NT2/D1 (cell line): ENCODE measurements at regions not wholly inside any gene's neighbourhood (a gene's known extent, or its start where the extent isn't known, plus 50 kb on each side); places are given as distances from the start of the nearest gene placed in this dataset.

ENCODE experiments used
- DNase-seq: peaks from one replicate; pipeline ENCODE4 v3.0.0-alpha.2; 2011; ENCODE audit warnings: low read depth, low spot score
- H3K27me3 ChIP-seq: 2 replicates; pipeline ENCODE4 v1.6.0; 2011; ENCODE audit warnings: mild to moderate bottlenecking; ENCODE audit not compliant: insufficient read length, insufficient read depth
- H3K36me3 ChIP-seq: 2 replicates; pipeline ENCODE4 v1.6.1; 2011; ENCODE audit warnings: mild to moderate bottlenecking, low read length, mixed read lengths; ENCODE audit not compliant: insufficient read depth, insufficient read length
- H3K4me1 ChIP-seq: 2 replicates; pipeline ENCODE4 v1.5.1; 2011; ENCODE audit not compliant: insufficient read depth, insufficient read length
- H3K4me3 ChIP-seq: 2 replicates; pipeline ENCODE4 v1.5.1; 2011; ENCODE audit warnings: low read depth; ENCODE audit not compliant: insufficient read length
- H3K9ac ChIP-seq: 2 replicates; pipeline ENCODE4 v1.6.0; 2011; ENCODE audit warnings: low read depth; ENCODE audit not compliant: insufficient read length
- H3K9me3 ChIP-seq: 2 replicates; pipeline ENCODE4 v1.5.1; 2011; ENCODE audit warnings: mild to moderate bottlenecking, low read length; ENCODE audit not compliant: insufficient read depth
- SUZ12 ChIP-seq: IDR thresholded peaks from 2 replicates; pipeline ENCODE4 v1.6.1; 2011; ENCODE audit not compliant: insufficient read length, insufficient read depth; ENCODE audit errors: extremely low read depth
- YY1 ChIP-seq: IDR thresholded peaks from 2 replicates; pipeline ENCODE4 v1.6.1; 2011; ENCODE audit not compliant: insufficient read length, insufficient read depth
- ZNF274 ChIP-seq: IDR thresholded peaks from 2 replicates; pipeline ENCODE4 v1.6.1; 2011; ENCODE audit warnings: mild to moderate bottlenecking, low read depth, low read length

- Histone ChIP-seq H3K36me3 (no peaks in the 10 kb centered on the region), H3K9me3 (no peaks in the 10 kb centered on the region), H3K9ac (no peak overlapping the region), H3K27me3 (no peaks in the 10 kb centered on the region), H3K4me1 (no peaks in the 10 kb centered on the region), H3K4me3 (no peak overlapping the region)
- DNase-seq, result no peak
- TF ChIP-seq SUZ12, result no peak
Observed at GRCh38 chr15:31768055-31768454, 262.3 kb upstream of the CHRNA7 start.

- TF ChIP-seq YY1 (no peak), ZNF274 (no peak), SUZ12 (no peak)
- no peak overlapping the region for H3K9ac ChIP-seq
- H3K36me3 ChIP-seq, result no peaks in the 10 kb centered on the region
- H3K27me3 ChIP-seq, result no peaks in the 10 kb centered on the region
- no peak overlapping the region for H3K4me3 ChIP-seq
- H3K9me3 ChIP-seq, result no peaks in the 10 kb centered on the region
- no peaks in the 10 kb centered on the region for H3K4me1 ChIP-seq
- no peak for DNase-seq
Observed at GRCh38 chr15:31774045-31774444, 256.3 kb upstream of the CHRNA7 start.

GRCh38 chr15:31776039-31776438, 254.3 kb upstream of the CHRNA7 start:
- no peak overlapping the region for H3K4me3 ChIP-seq
- no peaks in the 10 kb centered on the region for H3K27me3 ChIP-seq
- no peak overlapping the region for H3K9ac ChIP-seq
- no peaks in the 10 kb centered on the region for H3K4me1 ChIP-seq
- no peaks in the 10 kb centered on the region for H3K36me3 ChIP-seq
- H3K9me3 ChIP-seq, result no peaks in the 10 kb centered on the region
- no peak for TF ChIP-seq SUZ12
- no peak for TF ChIP-seq YY1
- no peak for TF ChIP-seq ZNF274
- DNase-seq, result no peak

- H3K27me3 ChIP-seq, result no peaks in the 10 kb centered on the region
- TF ChIP-seq ZNF274, result no peak
- TF ChIP-seq YY1, result no peak
- TF ChIP-seq SUZ12, result no peak
- no peak for DNase-seq
- no peak overlapping the region for H3K9ac ChIP-seq
- no peaks in the 10 kb centered on the region for H3K9me3 ChIP-seq
- H3K4me1 ChIP-seq, result peaks cover 7% of the 10 kb centered on the region
- no peaks in the 10 kb centered on the region for H3K36me3 ChIP-seq
- H3K4me3 ChIP-seq, result no peak overlapping the region
Observed at GRCh38 chr15:31781261-31781660, 249.1 kb upstream of the CHRNA7 start.

GRCh38 chr15:31782016-31782783, 248.1 kb upstream of the CHRNA7 start:
- H3K4me1 ChIP-seq, result peaks cover 11% of the 10 kb centered on the region
- H3K9ac ChIP-seq, result no peak overlapping the region
- no peak for DNase-seq
- H3K36me3 ChIP-seq, result no peaks in the 10 kb centered on the region
- TF ChIP-seq YY1, result no peak
- TF ChIP-seq ZNF274, result no peak
- no peak for TF ChIP-seq SUZ12
- no peaks in the 10 kb centered on the region for H3K9me3 ChIP-seq
- H3K4me3 ChIP-seq, result no peak overlapping the region
- no peaks in the 10 kb centered on the region for H3K27me3 ChIP-seq

GRCh38 chr15:31782951-31783350, 247.4 kb upstream of the CHRNA7 start:
- no peaks in the 10 kb centered on the region for H3K27me3 ChIP-seq

GRCh38 chr15:31786360-31786759, 244.0 kb upstream of the CHRNA7 start:
- no peaks in the 10 kb centered on the region for H3K9me3 ChIP-seq

More at GRCh38 chr15:31782951-31783350, 247.4 kb upstream of the CHRNA7 start:
- peak; percentile 32 for DNase-seq
- H3K4me1 ChIP-seq, result peaks cover 11% of the 10 kb centered on the region
- no peaks in the 10 kb centered on the region for H3K36me3 ChIP-seq
- no peak for TF ChIP-seq ZNF274
- TF ChIP-seq YY1, result no peak
- H3K9ac ChIP-seq, result no peak overlapping the region
- no peak overlapping the region for H3K4me3 ChIP-seq
- no peaks in the 10 kb centered on the region for H3K9me3 ChIP-seq

More at GRCh38 chr15:31786360-31786759, 244.0 kb upstream of the CHRNA7 start:
- Histone ChIP-seq H3K9ac (no peak overlapping the region), H3K36me3 (no peaks in the 10 kb centered on the region), H3K4me1 (peaks cover 11% of the 10 kb centered on the region), H3K4me3 (no peak overlapping the region), H3K27me3 (no peaks in the 10 kb centered on the region)
- no peak for DNase-seq
- TF ChIP-seq SUZ12 (no peak), ZNF274 (no peak), YY1 (no peak)
